Islet of Langerhans (tissue), 1 donor: ENCODE measurements at regions not wholly inside any gene's neighbourhood (a gene's known extent, or its start where the extent isn't known, plus 50 kb on each side); places are given as distances from the start of the nearest gene placed in this dataset.

Source experiments
- FAIRE-seq: peaks from one replicate; lab custom pipeline; 2011; peaks lifted over from hg19 to GRCh38; lab: Jason Lieb, UNC

DNA sequence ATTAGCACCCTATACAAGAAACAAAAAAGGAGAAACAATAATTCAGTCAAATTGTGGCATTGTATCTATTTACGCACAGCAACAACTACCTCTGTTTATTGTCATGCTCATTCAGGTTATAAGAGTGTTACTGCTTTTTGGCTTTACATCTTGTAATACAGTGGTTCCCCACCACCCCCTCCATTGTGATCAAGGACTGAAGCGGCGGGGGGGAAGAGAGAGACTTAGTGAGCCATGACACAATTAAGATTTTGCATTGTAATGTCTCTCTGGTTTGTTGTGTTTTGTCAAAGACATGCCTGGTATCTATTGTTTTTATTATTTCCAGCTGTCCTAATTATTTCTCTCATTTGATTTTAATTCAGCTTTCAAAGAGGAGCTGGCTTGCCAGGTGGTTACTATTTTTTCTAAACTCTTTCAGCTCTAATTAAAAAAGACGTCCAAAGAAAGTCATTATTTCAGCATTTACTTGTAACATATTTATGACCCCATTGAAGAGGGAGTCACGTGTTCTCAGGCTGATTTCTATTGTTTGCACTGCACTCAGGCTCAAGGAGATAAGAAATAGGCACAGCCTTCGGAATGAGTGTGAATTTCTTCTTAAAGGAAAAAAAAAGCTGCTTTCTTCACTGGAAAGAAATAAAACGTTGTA is 234.4 kb upstream of the TBL1XR1 start:
- no peak for FAIRE-seq

DNA sequence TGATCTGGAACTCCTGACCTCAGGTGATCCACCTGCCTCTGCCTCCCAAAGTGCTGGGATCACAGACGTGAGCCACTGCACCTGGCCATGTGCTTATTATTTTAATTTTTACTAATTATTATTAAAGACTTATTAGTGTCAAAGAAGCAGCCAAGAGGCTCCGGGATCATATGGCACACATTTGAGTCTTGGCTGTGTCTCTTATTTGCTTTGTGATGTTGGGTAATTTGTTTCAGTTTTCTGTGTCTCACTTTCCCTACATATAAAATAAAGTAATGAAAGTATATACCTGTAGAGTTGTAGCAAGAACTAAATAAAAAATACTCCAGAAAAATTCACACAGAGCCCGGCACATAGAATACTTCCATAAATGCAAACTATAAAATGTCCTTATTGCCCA is 238.0 kb upstream of the TBL1XR1 start:
- FAIRE-seq, result no peak

DNA sequence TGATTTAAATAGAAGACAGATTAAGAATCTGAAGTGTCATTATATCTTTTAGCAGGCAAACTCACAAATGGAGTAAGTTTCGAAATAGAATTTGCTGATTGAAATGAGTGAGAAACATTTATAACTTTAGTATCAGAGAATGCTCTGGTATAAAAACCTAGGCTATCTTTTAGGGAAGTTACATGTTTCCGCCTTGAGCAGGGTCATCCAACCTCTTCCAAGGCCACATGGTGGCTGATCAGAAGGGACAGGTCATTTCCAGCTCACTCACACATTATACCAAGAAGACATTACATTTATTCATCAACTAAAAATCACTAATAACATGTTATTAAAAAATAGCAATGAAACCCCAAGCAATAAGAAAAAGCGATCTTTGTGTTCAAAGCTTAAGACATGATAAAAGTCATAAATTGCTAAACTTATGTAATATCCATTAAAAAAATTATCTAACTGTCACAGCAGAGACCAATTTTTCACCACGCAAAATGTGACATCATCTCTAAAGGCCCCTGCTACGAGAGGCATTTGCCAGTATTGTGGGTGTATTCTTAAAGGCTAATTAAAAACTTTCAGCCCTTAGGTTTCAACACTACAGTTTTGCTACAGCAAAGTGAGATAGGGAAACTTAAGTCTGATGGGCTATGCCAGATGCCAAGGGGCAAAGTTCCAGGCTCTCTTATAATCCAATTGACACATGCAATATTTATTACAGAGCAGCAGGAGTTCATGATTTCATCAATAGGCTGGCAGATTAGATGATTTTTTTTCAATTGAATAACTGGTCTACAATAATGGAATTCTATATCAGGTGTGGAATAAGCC is 240.4 kb upstream of the TBL1XR1 start:
- no peak for FAIRE-seq

DNA sequence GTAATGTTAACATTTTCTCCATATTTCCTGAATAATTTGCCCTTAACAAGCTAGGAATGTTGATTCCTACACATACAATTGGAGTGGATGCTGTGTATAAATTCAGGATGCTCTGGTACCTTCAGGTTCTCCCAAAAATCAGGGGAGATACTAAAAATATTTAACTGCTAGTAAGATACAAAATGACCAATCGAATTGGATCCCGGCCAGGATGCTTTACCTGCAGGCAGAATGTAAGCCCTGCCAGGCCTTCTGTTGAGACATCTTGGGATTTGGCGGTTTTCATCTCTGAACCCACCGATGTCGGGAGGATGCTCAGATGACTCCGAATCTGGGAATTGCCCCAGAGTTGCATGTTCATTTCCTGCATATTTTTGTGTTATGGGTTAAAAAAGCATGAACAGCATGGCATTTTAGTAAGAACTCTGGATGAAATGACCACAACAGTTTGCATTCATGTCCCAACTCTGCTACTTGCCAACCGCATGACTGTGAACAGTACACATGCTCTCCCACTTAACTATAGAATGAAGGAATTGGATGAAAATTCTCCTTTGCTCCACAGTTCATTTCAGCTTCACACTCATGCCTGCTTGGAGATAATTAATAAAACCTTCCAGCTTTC is 241.4 kb upstream of the TBL1XR1 start:
- no peak for FAIRE-seq

DNA sequence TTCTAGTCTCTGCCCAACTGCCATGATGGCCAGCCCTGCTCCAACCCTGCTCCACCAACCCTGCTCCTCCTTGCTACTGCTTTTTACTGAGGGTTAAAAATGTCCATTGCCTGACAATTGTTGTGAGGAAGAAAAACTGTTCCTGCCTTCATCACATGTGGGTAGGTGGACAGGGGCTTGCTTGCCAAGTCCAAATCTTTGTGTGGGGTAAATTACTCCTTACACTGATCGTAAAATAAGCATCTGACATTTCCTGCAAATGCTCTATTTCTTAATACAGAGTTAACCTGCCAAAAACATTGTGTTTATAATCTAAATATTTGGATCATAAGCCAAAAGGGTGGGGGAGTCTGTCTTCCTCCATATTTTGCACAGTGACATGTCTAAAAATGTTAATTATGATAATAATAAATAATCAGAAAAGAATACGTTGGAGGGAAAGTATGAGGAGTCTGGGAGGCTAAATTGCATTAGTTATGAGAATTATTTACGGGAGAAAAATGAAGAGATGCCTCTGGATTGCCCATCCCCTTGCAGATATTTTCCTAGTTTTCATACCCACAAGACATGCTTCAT is 242.5 kb upstream of the TBL1XR1 start:
- no peak for FAIRE-seq

DNA sequence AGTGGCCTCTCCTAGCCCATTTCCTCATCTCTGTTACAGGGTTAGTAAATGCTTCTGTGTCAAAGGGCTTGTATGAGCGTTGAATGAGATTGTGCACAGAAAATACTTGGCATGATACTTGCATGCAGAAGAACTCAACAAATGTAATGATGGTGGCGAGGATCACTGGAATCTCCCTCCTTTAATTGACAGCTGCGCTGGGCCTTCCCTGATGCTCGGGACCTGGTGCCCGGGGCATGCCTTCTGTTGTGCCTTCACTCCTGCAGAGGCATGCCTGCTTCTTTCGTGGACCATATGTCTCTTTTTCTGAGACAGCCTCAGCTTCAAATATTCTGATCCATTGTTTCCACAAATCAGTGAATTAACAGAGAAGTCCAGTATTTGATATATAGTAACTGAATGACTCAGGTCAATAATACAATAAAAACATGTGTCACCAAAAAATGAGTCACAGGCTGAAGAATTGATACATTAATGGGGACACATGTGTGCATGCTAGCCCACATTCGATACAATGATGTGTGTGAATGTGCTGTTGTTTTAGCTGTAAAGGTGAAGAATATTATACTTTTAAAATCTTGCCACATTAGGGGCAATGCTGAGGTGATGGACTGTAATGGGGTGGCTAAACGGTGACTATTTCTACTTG is 243.3 kb upstream of the TBL1XR1 start:
- no peak for FAIRE-seq

DNA sequence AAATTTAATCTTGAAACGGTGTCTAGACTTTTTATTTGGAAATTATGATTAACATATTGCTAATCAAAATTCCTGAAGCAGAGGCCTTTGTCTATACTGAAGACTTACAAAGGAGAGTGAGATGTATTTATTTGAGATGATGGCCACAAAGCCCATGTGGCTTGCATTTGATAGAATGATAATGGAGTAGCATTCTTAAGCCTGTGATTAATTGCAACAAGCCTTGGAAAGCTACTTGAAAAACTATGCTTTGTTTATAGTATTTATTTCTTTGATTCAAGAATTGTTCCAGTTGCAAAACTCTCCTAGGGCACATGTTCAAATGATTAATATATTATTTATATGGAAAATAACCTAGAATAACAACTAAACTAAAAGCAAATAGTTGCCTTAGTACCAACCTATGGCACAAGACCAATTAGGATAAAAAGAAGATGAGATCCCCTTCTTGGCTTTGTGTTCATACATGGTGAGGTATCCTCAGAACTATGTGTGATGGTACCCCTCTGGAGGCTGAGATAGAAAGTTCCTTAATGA is 244.1 kb upstream of the TBL1XR1 start:
- no peak for FAIRE-seq

DNA sequence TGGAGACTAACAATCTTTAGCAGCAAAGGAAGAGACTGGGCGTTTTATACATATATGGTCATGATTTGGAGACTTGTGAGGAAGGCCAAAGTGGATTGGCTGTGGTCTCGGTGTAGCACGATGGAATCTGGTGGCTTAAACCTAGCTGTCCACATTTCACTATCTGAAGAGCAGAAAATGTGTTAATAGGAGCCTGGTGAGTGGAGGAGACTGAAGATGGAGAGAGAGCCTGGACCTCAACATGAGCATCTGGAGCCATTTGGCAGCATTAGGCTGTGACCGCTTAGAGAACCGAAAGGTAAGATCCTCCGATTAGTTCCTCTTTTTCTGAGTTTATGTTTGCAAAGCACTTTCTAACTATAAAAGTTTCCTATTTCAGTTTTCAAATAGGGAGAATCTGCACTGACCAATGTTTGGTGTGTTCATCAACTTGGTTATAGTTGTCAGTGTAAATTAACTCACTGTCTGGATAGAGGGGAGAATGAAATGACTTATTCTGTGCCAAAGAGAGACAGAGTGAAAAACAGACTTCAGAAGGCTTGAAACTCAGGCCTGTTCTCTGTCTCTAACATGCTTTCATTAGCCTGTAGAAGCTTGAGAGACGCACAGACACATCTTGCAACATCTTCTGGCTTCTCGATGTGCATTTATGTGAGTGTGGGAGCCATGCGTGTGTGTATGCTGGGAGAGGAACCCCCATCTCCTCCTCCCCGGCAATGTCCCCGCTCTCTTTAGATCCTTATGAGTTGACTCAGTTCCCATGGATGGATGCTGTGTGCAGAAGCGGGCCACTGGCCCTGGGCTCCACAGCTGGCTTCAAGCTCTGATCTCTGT is 244.7 kb upstream of the TBL1XR1 start:
- no peak for FAIRE-seq

DNA sequence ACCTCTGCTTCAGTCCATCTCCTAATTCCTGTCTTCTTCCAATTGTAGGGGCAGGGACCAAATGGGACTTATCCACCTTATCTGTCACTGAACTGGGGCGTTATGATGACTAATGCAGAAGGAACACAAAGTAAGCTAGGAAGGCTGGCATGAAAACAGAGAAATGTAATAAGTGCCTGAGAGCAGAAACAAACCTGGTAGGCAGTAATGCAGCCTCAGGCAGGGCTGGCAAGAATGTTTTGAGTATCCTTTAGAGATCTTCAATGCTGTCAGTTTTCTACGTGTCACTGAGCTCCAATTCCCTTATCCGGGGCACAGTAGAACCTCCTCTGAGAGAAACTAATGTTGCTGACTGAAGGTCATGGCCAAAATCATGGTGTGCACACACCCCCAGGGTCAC is 246.2 kb upstream of the TBL1XR1 start:
- FAIRE-seq, result no peak

DNA sequence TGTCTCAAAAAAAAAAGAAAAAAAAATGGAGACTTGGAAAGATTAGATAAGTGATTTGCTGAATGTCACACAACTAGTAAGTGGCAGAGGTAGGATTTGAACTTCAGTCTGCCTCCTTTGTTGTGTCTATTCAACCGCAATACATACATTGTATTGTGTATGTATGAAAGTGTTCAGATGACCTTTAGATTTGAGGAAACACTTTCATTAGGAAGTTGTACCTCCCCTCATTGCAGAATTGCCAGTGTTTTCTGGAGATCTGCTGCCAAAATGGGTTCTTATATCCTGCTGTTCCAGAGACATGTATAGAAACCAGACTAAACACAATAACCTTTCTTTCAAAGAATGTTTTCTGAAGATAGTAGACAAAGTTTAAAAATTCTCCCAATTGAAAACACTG is 247.4 kb upstream of the TBL1XR1 start:
- FAIRE-seq, result no peak

DNA sequence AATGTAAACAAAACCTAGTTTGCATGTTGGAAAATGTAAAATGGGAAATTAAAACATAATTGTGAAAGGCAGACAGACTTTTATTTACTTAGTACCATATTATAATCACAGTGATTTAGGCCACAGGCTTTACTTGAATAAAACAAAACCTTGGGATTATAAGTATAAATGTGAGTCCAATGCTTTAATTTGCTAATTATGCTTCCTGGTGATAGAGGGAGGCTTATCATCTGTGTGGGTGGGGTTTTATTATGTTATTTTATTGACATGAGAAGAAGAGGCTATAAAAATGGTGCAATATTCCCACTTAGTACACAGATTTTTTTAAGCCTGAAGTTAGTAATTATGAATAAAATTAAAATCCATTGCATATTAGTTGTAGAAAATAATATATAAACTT is 248.3 kb upstream of the TBL1XR1 start:
- FAIRE-seq, result no peak

DNA sequence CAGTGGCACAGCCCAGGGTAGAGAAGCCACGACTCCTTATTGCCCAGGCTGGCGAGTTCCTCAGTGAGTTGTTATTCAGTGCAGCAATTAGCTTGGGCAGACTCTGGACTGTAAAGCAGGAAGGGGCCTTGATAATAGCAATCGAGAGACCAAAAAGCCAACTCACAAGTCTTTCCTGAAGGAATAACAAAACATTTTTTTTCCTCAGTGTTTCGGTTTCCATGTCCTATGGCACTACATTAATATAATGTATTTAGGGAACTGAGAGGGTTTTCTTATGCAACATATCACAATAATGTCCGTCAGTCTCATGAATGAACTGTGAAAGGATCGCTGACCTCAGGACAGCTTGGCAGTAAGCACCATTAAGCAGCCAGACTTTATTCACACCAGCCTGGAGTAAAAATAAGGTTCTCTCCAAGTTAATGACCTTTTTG is 248.9 kb upstream of the TBL1XR1 start:
- no peak for FAIRE-seq

DNA sequence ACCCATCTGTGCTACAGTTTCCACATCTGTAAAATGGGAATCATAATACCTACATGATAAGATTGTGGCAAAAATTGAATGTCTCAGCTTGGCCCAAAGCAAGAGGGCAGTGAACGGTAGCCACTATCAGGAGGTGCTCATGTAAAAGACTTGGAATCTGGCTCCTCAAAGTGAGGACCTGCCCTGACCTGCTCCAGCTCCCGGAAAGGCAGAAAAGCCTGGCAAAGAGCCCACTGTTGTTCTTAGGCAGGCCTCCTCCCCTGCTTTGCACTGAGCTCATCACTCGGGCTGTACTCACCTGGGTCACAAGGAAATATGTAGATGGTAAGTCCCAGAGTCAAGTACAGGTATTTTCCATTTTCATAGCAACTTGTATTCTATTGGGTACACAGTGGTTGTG is 250.7 kb upstream of the TBL1XR1 start:
- FAIRE-seq, result no peak

DNA sequence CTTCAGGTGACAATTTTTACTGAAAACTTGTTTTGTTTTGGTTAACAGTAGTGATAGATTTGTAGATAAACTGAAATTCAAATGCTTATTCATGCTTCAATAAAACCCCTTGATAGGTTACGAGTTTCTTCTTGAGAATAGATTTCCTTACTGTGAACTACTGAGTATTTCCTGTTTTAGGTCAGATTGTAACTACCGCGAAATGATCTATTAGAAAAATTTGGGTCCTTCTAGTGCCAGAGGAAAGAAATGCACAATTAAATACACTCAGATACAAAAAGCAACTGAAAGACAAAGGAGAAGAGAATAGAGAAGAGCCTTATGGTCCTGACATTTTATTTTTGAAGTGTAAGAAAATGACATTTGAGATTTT is 251.7 kb upstream of the TBL1XR1 start:
- FAIRE-seq, result no peak

DNA sequence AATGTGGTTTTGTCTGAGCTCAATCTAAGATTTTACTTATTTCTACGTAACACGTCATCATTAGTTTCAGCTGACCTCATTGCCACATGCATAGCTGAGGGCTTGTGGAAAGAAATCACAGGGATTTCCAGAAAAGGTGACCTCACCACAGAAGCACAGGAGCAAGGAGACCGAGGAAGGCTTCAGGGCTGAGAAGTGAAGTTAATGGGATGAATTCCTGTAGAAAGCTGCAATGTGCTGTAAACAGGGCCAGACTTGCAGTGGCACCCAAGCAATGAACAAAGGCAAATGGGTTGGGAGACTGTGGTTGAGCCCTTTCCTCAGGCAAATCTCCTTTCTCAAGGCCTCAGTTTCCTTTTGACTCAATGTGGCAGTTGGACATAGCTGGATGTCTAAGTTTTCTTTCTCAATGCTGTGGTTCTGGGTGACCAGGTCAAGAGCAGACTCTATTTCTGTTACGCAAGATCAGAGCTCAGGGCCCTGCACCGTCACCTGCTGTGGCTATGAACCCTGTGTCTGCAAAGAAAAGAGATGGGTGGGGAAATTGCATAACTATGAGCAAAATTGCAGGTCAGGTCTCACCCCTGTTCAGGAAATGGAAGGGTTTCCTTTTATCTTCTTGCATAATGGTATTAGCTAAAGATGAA is 252.2 kb upstream of the TBL1XR1 start:
- no peak for FAIRE-seq

DNA sequence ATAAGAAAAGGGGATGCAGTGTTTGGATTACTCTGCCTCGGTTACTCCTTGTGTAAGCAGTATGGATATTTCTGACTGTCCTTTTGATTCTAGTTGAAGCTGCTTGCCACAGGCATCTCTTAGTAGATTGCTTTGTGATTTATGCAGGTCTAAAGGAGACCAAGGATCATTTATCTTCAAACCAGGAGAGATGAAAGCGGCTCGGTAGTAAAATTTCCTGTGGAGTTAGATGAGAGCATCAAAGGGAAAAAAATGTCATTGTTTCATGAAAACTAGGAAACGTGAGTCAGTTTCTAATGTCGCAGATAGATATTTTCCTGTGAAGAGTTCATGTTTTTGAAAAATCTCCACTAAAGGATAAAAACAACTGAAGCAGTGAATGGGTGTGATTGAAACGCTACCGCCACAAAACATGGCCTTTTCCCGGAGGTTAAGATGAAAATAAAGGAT is 254.0 kb upstream of the TBL1XR1 start:
- no peak for FAIRE-seq

DNA sequence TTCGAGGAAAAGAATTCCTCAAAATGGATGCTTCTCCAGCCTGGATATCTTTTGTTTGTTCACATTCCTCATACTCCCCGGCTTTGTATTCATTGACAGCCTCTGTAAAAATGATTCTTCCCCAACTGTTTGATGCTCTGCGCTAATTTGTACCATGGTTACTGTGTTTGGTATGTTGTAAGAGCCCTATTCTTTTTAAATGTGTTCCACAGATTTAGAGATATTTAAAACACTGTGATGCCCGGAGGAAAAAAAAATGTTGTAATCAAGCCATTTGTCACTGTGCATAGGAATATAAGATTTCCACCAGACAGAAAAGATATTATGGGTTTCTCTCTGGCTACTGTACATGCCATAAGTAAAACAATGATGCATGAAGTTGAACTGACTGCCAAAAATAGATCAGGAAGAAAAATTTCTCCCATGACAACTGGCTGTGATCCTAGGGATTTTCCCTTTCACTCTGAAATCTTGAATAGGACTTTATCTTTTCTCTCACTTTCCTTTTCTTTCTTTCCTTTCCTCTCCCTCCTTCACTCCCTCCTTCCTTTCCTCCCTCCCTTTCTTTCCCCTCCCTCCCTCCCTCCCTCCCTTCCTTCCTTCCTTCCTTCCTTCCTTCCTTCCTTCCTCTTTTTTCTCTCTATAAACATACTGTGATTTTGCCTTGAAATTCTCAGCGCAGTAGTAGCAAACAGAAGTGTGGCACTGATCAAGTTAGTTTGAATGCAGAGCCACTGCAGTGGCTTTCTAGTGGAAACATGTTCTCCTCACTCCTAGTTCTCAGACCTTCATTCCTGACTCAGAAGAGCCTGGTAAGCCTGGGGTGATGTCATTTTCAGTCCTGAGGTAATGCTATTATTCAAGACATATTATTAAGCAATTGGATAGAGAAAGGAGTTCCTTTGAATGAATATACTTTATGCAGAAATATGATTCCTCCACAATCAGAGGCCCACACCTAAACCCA is 254.9 kb upstream of the TBL1XR1 start:
- FAIRE-seq, result peak; percentile 36

DNA sequence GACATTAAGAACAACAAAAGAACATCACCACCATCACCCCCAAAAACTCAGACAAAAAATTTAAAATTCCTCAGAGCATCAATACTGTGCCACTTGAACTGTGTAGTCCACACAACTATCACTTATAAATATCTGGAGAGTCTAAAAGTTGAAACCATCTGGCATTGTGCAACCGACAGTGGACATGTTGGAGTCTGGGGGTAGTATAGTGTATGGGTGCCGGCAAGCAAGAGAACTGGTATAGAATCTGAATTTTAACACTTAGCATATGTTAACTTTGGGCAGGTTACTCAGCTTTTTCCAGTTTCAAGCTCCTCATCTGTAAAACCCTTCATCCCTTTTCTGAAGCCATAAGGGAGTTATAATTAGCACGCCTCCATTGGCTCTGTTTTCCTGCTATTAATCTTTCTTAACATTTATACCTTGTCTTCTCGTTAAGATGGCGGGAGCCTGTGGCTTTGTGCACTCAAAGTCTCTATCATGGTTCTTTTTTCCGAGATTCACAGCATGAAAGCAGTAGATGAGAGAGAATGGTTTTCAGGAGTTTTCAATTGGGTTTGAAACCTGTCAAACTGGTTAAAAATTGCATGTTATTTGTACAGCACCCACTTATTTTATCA is 255.7 kb upstream of the TBL1XR1 start:
- FAIRE-seq, result no peak

DNA sequence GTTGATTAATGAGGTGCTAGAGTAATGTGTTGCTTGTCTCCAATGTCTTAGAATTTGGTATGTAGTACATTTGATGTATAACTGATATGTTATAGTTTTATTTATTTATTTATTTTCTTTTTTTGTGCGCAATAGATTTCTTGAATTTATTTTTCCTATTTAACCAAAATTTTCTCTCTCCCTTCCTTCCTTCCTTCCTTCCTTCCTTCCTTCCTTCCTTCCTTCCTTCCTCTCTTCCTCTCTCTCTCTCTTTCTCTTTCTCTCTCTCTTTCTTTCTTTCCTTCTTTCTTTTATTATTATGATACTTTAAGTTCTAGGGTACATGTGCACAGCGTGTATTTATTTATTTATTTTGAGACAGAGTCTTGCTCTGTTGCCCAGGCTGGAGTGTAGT is 256.2 kb upstream of the TBL1XR1 start:
- FAIRE-seq, result no peak
